ENCODE measurements at regions not wholly inside any gene's neighbourhood (a gene's known extent, or its start where the extent isn't known, plus 50 kb on each side); places are given as distances from the start of the nearest gene placed in this dataset.

- no peak for DNase-seq (ENCODE audit: low read depth)
- no peak overlapping the region for H3K4me3 ChIP-seq (ENCODE audit: control insufficient read depth, low read depth, low read length)
These were observed 986.9 kb downstream of the CDH18 start for GRCh38 chr5:19001054-19001453.

GRCh38 chr5:19001539-19001938 is 986.5 kb downstream of the CDH18 start:
- no peak for TF ChIP-seq CTCF (conservative IDR thresholded peaks at IDR 0.05; ENCODE audit: control insufficient read depth, insufficient read depth, low read depth, low read length)
- H3K4me3 ChIP-seq (ENCODE audit: control insufficient read depth, low read depth, low read length), result no peak overlapping the region
- no peak for DNase-seq (ENCODE audit: low read depth)

More at GRCh38 chr5:19001054-19001453, 986.9 kb downstream of the CDH18 start:
- TF ChIP-seq CTCF (conservative IDR thresholded peaks at IDR 0.05; ENCODE audit: control insufficient read depth, insufficient read depth, low read depth, low read length), result no peak

GRCh38 chr5:19002111-19002510 is 985.9 kb downstream of the CDH18 start:
- no peak for TF ChIP-seq CTCF (conservative IDR thresholded peaks at IDR 0.05; ENCODE audit: control insufficient read depth, insufficient read depth, low read depth, low read length)
- no peak for DNase-seq (ENCODE audit: low read depth)
- no peak overlapping the region for H3K4me3 ChIP-seq (ENCODE audit: control insufficient read depth, low read depth, low read length)

GRCh38 chr5:19018822-19019221 is 969.2 kb downstream of the CDH18 start:
- TF ChIP-seq CTCF (conservative IDR thresholded peaks at IDR 0.05; ENCODE audit: control insufficient read depth, insufficient read depth, low read depth, low read length), result no peak
- DNase-seq (ENCODE audit: low read depth), result no peak
- no peak overlapping the region for H3K4me3 ChIP-seq (ENCODE audit: control insufficient read depth, low read depth, low read length)

GRCh38 chr5:19031491-19031890 is 956.5 kb downstream of the CDH18 start:
- TF ChIP-seq CTCF (conservative IDR thresholded peaks at IDR 0.05; ENCODE audit: control insufficient read depth, insufficient read depth, low read depth, low read length), result no peak
- H3K4me3 ChIP-seq (ENCODE audit: control insufficient read depth, low read depth, low read length), result no peak overlapping the region
- no peak for DNase-seq (ENCODE audit: low read depth)

- no peak for TF ChIP-seq CTCF (conservative IDR thresholded peaks at IDR 0.05; ENCODE audit: control insufficient read depth, insufficient read depth, low read depth, low read length)
- no peak overlapping the region for H3K4me3 ChIP-seq (ENCODE audit: control insufficient read depth, low read depth, low read length)
- DNase-seq (ENCODE audit: low read depth), result no peak
These were observed 952.2 kb downstream of the CDH18 start for GRCh38 chr5:19035816-19036215.

- H3K4me3 ChIP-seq (ENCODE audit: control insufficient read depth, low read depth, low read length), result no peak overlapping the region
- no peak for TF ChIP-seq CTCF (conservative IDR thresholded peaks at IDR 0.05; ENCODE audit: control insufficient read depth, insufficient read depth, low read depth, low read length)
- no peak for DNase-seq (ENCODE audit: low read depth)
These were observed 945.9 kb downstream of the CDH18 start for GRCh38 chr5:19042106-19042505.
